ENCODE measurements at regions not wholly inside any gene's neighbourhood (a gene's known extent, or its start where the extent isn't known, plus 50 kb on each side); places are given as distances from the start of the nearest gene placed in this dataset.

DNA sequence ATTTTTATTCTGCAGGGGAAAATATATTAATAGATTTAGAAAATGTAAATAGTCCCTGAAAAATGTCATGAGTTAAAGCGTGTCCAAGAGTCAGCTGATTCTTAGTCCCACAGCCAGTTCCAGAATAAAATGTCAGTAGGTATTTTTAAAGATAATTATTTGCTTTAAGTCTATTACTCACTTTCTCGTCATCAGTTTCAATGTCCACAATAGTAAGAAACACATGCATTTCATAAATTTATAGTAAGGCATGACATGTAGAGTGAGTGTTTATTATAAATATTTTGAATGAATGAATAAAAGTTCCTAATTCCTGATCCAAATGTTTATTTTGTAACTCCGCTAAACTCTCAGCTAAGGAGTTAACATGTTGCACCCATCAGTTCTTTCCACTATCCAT lies 1044.0 kb upstream of the PIK3C3 start:
- TF ChIP-seq, protein P1, sequence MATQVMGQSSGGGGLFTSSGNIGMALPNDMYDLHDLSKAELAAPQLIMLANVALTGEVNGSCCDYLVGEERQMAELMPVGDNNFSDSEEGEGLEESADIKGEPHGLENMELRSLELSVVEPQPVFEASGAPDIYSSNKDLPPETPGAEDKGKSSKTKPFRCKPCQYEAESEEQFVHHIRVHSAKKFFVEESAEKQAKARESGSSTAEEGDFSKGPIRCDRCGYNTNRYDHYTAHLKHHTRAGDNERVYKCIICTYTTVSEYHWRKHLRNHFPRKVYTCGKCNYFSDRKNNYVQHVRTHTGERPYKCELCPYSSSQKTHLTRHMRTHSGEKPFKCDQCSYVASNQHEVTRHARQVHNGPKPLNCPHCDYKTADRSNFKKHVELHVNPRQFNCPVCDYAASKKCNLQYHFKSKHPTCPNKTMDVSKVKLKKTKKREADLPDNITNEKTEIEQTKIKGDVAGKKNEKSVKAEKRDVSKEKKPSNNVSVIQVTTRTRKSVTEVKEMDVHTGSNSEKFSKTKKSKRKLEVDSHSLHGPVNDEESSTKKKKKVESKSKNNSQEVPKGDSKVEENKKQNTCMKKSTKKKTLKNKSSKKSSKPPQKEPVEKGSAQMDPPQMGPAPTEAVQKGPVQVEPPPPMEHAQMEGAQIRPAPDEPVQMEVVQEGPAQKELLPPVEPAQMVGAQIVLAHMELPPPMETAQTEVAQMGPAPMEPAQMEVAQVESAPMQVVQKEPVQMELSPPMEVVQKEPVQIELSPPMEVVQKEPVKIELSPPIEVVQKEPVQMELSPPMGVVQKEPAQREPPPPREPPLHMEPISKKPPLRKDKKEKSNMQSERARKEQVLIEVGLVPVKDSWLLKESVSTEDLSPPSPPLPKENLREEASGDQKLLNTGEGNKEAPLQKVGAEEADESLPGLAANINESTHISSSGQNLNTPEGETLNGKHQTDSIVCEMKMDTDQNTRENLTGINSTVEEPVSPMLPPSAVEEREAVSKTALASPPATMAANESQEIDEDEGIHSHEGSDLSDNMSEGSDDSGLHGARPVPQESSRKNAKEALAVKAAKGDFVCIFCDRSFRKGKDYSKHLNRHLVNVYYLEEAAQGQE (IDR thresholded peaks at IDR 0.05; ENCODE audit: low read depth, low read length), result no peak
- TF ChIP-seq, protein P2, sequence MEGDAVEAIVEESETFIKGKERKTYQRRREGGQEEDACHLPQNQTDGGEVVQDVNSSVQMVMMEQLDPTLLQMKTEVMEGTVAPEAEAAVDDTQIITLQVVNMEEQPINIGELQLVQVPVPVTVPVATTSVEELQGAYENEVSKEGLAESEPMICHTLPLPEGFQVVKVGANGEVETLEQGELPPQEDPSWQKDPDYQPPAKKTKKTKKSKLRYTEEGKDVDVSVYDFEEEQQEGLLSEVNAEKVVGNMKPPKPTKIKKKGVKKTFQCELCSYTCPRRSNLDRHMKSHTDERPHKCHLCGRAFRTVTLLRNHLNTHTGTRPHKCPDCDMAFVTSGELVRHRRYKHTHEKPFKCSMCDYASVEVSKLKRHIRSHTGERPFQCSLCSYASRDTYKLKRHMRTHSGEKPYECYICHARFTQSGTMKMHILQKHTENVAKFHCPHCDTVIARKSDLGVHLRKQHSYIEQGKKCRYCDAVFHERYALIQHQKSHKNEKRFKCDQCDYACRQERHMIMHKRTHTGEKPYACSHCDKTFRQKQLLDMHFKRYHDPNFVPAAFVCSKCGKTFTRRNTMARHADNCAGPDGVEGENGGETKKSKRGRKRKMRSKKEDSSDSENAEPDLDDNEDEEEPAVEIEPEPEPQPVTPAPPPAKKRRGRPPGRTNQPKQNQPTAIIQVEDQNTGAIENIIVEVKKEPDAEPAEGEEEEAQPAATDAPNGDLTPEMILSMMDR (IDR thresholded peaks at IDR 0.05 in 2 of 3, conservative IDR thresholded peaks at IDR 0.05 in 1 of 3; ENCODE audit: control insufficient read depth in 2 of 3, extremely low read depth in 1 of 3, insufficient read depth in 1 of 3, low read depth in 3 of 3, low read length in 3 of 3), result no peak
- TF ChIP-seq TCF7 (IDR thresholded peaks at IDR 0.05; ENCODE audit: borderline replicate concordance), result no peak
- TF ChIP-seq EZH2 (IDR thresholded peaks at IDR 0.05; ENCODE audit: borderline replicate concordance, control insufficient read depth, low read depth, low read length), result no peak
- TF ChIP-seq EGR1 (IDR thresholded peaks at IDR 0.05; ENCODE audit: borderline replicate concordance in 1 of 2, low read depth in 2 of 2, low read length in 2 of 2), result no peak
- no peak for TF ChIP-seq FOXK2 (IDR thresholded peaks at IDR 0.05)
- TF ChIP-seq, protein P3, sequence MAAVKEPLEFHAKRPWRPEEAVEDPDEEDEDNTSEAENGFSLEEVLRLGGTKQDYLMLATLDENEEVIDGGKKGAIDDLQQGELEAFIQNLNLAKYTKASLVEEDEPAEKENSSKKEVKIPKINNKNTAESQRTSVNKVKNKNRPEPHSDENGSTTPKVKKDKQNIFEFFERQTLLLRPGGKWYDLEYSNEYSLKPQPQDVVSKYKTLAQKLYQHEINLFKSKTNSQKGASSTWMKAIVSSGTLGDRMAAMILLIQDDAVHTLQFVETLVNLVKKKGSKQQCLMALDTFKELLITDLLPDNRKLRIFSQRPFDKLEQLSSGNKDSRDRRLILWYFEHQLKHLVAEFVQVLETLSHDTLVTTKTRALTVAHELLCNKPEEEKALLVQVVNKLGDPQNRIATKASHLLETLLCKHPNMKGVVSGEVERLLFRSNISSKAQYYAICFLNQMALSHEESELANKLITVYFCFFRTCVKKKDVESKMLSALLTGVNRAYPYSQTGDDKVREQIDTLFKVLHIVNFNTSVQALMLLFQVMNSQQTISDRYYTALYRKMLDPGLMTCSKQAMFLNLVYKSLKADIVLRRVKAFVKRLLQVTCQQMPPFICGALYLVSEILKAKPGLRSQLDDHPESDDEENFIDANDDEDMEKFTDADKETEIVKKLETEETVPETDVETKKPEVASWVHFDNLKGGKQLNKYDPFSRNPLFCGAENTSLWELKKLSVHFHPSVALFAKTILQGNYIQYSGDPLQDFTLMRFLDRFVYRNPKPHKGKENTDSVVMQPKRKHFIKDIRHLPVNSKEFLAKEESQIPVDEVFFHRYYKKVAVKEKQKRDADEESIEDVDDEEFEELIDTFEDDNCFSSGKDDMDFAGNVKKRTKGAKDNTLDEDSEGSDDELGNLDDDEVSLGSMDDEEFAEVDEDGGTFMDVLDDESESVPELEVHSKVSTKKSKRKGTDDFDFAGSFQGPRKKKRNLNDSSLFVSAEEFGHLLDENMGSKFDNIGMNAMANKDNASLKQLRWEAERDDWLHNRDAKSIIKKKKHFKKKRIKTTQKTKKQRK (IDR thresholded peaks at IDR 0.05; ENCODE audit: low read depth, low read length), result no peak
- TF ChIP-seq, protein P4, sequence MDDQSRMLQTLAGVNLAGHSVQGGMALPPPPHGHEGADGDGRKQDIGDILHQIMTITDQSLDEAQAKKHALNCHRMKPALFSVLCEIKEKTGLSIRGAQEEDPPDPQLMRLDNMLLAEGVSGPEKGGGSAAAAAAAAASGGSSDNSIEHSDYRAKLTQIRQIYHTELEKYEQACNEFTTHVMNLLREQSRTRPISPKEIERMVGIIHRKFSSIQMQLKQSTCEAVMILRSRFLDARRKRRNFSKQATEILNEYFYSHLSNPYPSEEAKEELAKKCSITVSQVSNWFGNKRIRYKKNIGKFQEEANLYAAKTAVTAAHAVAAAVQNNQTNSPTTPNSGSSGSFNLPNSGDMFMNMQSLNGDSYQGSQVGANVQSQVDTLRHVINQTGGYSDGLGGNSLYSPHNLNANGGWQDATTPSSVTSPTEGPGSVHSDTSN (IDR thresholded peaks at IDR 0.05; ENCODE audit: insufficient replicate concordance, low read depth, low read length), result no peak
- TF ChIP-seq ESRRA (IDR thresholded peaks at IDR 0.05; ENCODE audit: low read length), result no peak
- TF ChIP-seq, protein P5, sequence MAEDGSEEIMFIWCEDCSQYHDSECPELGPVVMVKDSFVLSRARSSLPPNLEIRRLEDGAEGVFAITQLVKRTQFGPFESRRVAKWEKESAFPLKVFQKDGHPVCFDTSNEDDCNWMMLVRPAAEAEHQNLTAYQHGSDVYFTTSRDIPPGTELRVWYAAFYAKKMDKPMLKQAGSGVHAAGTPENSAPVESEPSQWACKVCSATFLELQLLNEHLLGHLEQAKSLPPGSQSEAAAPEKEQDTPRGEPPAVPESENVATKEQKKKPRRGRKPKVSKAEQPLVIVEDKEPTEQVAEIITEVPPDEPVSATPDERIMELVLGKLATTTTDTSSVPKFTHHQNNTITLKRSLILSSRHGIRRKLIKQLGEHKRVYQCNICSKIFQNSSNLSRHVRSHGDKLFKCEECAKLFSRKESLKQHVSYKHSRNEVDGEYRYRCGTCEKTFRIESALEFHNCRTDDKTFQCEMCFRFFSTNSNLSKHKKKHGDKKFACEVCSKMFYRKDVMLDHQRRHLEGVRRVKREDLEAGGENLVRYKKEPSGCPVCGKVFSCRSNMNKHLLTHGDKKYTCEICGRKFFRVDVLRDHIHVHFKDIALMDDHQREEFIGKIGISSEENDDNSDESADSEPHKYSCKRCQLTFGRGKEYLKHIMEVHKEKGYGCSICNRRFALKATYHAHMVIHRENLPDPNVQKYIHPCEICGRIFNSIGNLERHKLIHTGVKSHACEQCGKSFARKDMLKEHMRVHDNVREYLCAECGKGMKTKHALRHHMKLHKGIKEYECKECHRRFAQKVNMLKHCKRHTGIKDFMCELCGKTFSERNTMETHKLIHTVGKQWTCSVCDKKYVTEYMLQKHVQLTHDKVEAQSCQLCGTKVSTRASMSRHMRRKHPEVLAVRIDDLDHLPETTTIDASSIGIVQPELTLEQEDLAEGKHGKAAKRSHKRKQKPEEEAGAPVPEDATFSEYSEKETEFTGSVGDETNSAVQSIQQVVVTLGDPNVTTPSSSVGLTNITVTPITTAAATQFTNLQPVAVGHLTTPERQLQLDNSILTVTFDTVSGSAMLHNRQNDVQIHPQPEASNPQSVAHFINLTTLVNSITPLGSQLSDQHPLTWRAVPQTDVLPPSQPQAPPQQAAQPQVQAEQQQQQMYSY (CRISPR knock-in tag; IDR thresholded peaks at IDR 0.05), result no peak
- TF ChIP-seq RAD51 (IDR thresholded peaks at IDR 0.05), result no peak

Data from GM12878 (cell line).